Stimulated activated CD4-positive, alpha-beta T cell treated with anti-CD3 and anti-CD28 coated beads, Interleukin-15, amount 100 ng/mL, for 24 hours (primary cell): ENCODE measurements at regions not wholly inside any gene's neighbourhood (a gene's known extent, or its start where the extent isn't known, plus 50 kb on each side); places are given as distances from the start of the nearest gene placed in this dataset.
"Not testable (repeated sequence)": the region's sequence is repeated elsewhere in the genome, so short reads cannot be mapped to it uniquely, and the experiment has no call there.

Experiments used
- DNase-seq: peaks from one replicate; pipeline ENCODE4 v3.0.0-alpha.2; 2020

- no peak for DNase-seq
These were observed 407.3 kb upstream of the CBLB start for GRCh38 chr3:106276151-106276550.

GRCh38 chr3:106276755-106277612 lies 408.2 kb upstream of the CBLB start:
- no peak for DNase-seq

GRCh38 chr3:106277731-106278130 lies 408.9 kb upstream of the CBLB start:
- DNase-seq, result no peak

GRCh38 chr3:106281221-106281620 lies 412.4 kb upstream of the CBLB start:
- DNase-seq, result no peak

GRCh38 chr3:106282943-106283342 lies 414.1 kb upstream of the CBLB start:
- no peak for DNase-seq

GRCh38 chr3:106288781-106289180 lies 420.0 kb upstream of the CBLB start:
- no peak for DNase-seq

- no peak for DNase-seq
These were observed 421.6 kb upstream of the CBLB start for GRCh38 chr3:106290304-106290997.

GRCh38 chr3:106293161-106293560 lies 424.3 kb upstream of the CBLB start:
- DNase-seq, result no peak

- DNase-seq, result no peak
These were observed 425.3 kb upstream of the CBLB start for GRCh38 chr3:106294121-106294520.

- no peak for DNase-seq
These were observed 427.2 kb upstream of the CBLB start for GRCh38 chr3:106296062-106296461.

- DNase-seq, result peak; percentile 32
These were observed 430.7 kb upstream of the CBLB start for GRCh38 chr3:106299300-106300098.

GRCh38 chr3:106302451-106303221 lies 433.8 kb upstream of the CBLB start:
- peak; percentile 24 for DNase-seq

- DNase-seq, result no peak
These were observed 435.0 kb upstream of the CBLB start for GRCh38 chr3:106303766-106304165.

- no peak for DNase-seq
These were observed 436.3 kb upstream of the CBLB start for GRCh38 chr3:106305127-106305526.

- no peak for DNase-seq
These were observed 437.1 kb upstream of the CBLB start for GRCh38 chr3:106305882-106306435.

- DNase-seq, result no peak
These were observed 440.5 kb upstream of the CBLB start for GRCh38 chr3:106309274-106309673.

GRCh38 chr3:106309798-106310197 lies 441.0 kb upstream of the CBLB start:
- peak; percentile 16 for DNase-seq

GRCh38 chr3:106317141-106318055 lies 448.6 kb upstream of the CBLB start:
- DNase-seq, result no peak

- DNase-seq, result not testable (repeated sequence)
These were observed 452.6 kb upstream of the CBLB start for GRCh38 chr3:106321438-106321837.

- no peak for DNase-seq
These were observed 454.8 kb upstream of the CBLB start for GRCh38 chr3:106323586-106323985.
